Testis (tissue), 2 donors: ENCODE measurements at regions not wholly inside any gene's neighbourhood (a gene's known extent, or its start where the extent isn't known, plus 50 kb on each side); places are given as distances from the start of the nearest gene placed in this dataset.

Source experiments
- DNase-seq: peaks from one replicate; pipeline ENCODE4 v3.0.0-alpha.2; 2019
- H3K27ac ChIP-seq, 2 donors: fragments of 200-600 bp; sonication (generic); one replicate each; pipeline ENCODE4 v1.5.1; 2019
- H3K27me3 ChIP-seq: fragments of 200-600 bp; sonication (generic); one replicate; pipeline ENCODE4 v1.5.1; 2019
- H3K36me3 ChIP-seq: fragments of 200-600 bp; sonication (generic); one replicate; pipeline ENCODE4 v1.5.1; 2017; ENCODE audit warnings: low read depth; ENCODE audit errors: missing control alignments
- H3K4me1 ChIP-seq: fragments of 200-600 bp; sonication (generic); one replicate; pipeline ENCODE4 v1.5.1; 2019
- H3K4me3 ChIP-seq, 2 donors: fragments of 200-600 bp; sonication (generic); one replicate each; pipeline ENCODE4 v1.5.1; 2017 to 2019
- H3K9me3 ChIP-seq: fragments of 200-600 bp; sonication (generic); one replicate; pipeline ENCODE4 v1.5.1; 2017
- CTCF ChIP-seq, 3 experiments: fragments of 450-650 bp in 2 of 3; fragments of 200-600 bp in 1 of 3; sonication (generic) in 1 of 3; IDR thresholded peaks; one replicate each; pipeline ENCODE4 v1.5.1; 2016 to 2019; ENCODE audit warnings: antibody characterized with exemption in 3 of 3, mild to moderate bottlenecking in 2 of 3, moderate library complexity in 1 of 3
- POLR2A ChIP-seq: fragments of 450-650 bp; IDR thresholded peaks from one replicate; pipeline ENCODE4 v1.6.1; 2017; ENCODE audit warnings: antibody characterized with exemption, mild to moderate bottlenecking, moderate library complexity
- WGBS, 2 donors: methylation state at CpG; one replicate each; pipeline ENCODE4 v1.1.5; 2018; 5-methylcytosine and 5-hydroxymethylcytosine counted together
- intact Hi-C: fragments of 100-400 bp; cut with DNase I; formaldehyde crosslinking; loops from one replicate; pipeline ENCODE4 v1.15.1; 2023; ENCODE audit warnings: low total_unique reads

GRCh38 chr4:27251771-27252170, 391.1 kb downstream of the STIM2 start:
- Histone ChIP-seq H3K36me3 (no peaks in the 10 kb centered on the region), H3K9me3 (no peaks in the 10 kb centered on the region), H3K27ac (no peak overlapping the region), H3K4me1 (no peaks in the 10 kb centered on the region), H3K4me3 (no peak overlapping the region), H3K27me3 (no peaks in the 10 kb centered on the region)
- 40 to 57% methylated on average over 2 of the region's 2 CpGs for WGBS, 2 donors
- no peak for DNase-seq
- intact Hi-C loops, result no loop called here
- TF ChIP-seq CTCF (IDR thresholded peaks at IDR 0.05), result no peak
- no peak for TF ChIP-seq POLR2A

- no peak for TF ChIP-seq POLR2A
- TF ChIP-seq CTCF (IDR thresholded peaks at IDR 0.05), result no peak
- Histone ChIP-seq H3K27me3 (no peaks in the 10 kb centered on the region), H3K9me3 (no peaks in the 10 kb centered on the region), H3K4me1 (no peaks in the 10 kb centered on the region), H3K27ac (no peak overlapping the region), H3K36me3 (no peaks in the 10 kb centered on the region), H3K4me3 (no peak overlapping the region)
- DNase-seq, result no peak
- intact Hi-C loops, result no loop called here
- WGBS, 2 donors, result 74 to 80% methylated on average over 7 of the region's 7 CpGs
These were observed 406.8 kb downstream of the STIM2 start for GRCh38 chr4:27267339-27267969.

- Histone ChIP-seq H3K4me1 (no peaks in the 10 kb centered on the region), H3K9me3 (no peaks in the 10 kb centered on the region), H3K4me3 (no peak overlapping the region), H3K27me3 (no peaks in the 10 kb centered on the region), H3K36me3 (no peaks in the 10 kb centered on the region), H3K27ac (no peak overlapping the region)
- no peak for DNase-seq
- intact Hi-C loops, result no loop called here
- WGBS, 2 donors, result 88% methylated on average over 4 of the region's 4 CpGs
- TF ChIP-seq CTCF (IDR thresholded peaks at IDR 0.05) (no peak), POLR2A (no peak)
These were observed 407.3 kb downstream of the STIM2 start for GRCh38 chr4:27267970-27268355.

- intact Hi-C loops, result no loop called here
- 85 to 86% methylated on average over 1 of the region's 1 CpG for WGBS, 2 donors
- TF ChIP-seq POLR2A (no peak), CTCF (IDR thresholded peaks at IDR 0.05) (no peak)
- Histone ChIP-seq H3K4me3 (no peak overlapping the region), H3K27ac (no peak overlapping the region), H3K27me3 (no peaks in the 10 kb centered on the region), H3K9me3 (no peaks in the 10 kb centered on the region), H3K4me1 (no peaks in the 10 kb centered on the region), H3K36me3 (no peaks in the 10 kb centered on the region)
- DNase-seq, result no peak
These were observed 409.8 kb downstream of the STIM2 start for GRCh38 chr4:27270435-27270834.

GRCh38 chr4:27271555-27271954, 410.9 kb downstream of the STIM2 start:
- intact Hi-C loops, result no loop called here
- Histone ChIP-seq H3K4me1 (no peaks in the 10 kb centered on the region), H3K9me3 (no peaks in the 10 kb centered on the region), H3K36me3 (no peaks in the 10 kb centered on the region), H3K27me3 (no peaks in the 10 kb centered on the region), H3K27ac (no peak overlapping the region), H3K4me3 (no peak overlapping the region)
- 50 to 52% methylated on average over 4 of the region's 4 CpGs for WGBS, 2 donors
- no peak for DNase-seq
- TF ChIP-seq POLR2A (no peak), CTCF (IDR thresholded peaks at IDR 0.05) (no peak)
